SK-N-SH (cell line): ENCODE measurements at regions not wholly inside any gene's neighbourhood (a gene's known extent, or its start where the extent isn't known, plus 50 kb on each side); places are given as distances from the start of the nearest gene placed in this dataset.

Source experiments
- CTCF ChIA-PET: fragments of 300-600, 350-600 bp; formaldehyde crosslinking; extraction: SDS; loops from one replicate; lab custom pipeline; 2021; lab: Yijun Ruan, JAX
- POLR2A ChIA-PET: fragments of 350-600 bp; sonication (Branson Sonifier 250); formaldehyde crosslinking; extraction: SDS; loops from one replicate; lab custom pipeline; 2020; ENCODE audit warnings: antibody characterized with exemption, inconsistent platforms; lab: Yijun Ruan, JAX
- DNase-seq: peaks from one replicate; pipeline ENCODE4 v3.0.0; 2012
- H2AFZ ChIP-seq: fragments of 200-600 bp; sonication (generic); 2 replicates; pipeline ENCODE4 v1.8.1; 2016; ENCODE audit warnings: antibody characterized with exemption, mild to moderate bottlenecking, low read depth
- H3F3A ChIP-seq: fragments of 200-600 bp; sonication (generic); replicated peaks from 2 replicates; pipeline ENCODE3; 2016; ENCODE audit warnings: antibody characterized with exemption, mild to moderate bottlenecking; ENCODE audit not compliant: insufficient read depth
- H3K27ac ChIP-seq, 2 experiments: fragments of 200-500 bp in 1 of 2; fragments of 200-600 bp in 1 of 2; sonication (Bioruptor generic) in 1 of 2; sonication (generic), shearing (Covaris generic) in 1 of 2; 2 replicates each; pipeline versions ENCODE4 v1.5.1 to v1.6.1; 2014 to 2016; ENCODE audit warnings: low read depth in 2 of 2, inconsistent platforms in 1 of 2, low read length in 1 of 2, mild to moderate bottlenecking in 1 of 2, mixed read lengths in 1 of 2
- H3K27me3 ChIP-seq: fragments of 200-600 bp; sonication (generic), shearing (Covaris generic); 2 replicates; pipeline ENCODE4 v1.6.1; 2016; ENCODE audit warnings: mixed run types; ENCODE audit not compliant: insufficient read depth
- H3K36me3 ChIP-seq, 2 experiments: fragments of 200-500 bp in 1 of 2; fragments of 200-600 bp in 1 of 2; sonication (Bioruptor generic) in 1 of 2; sonication (generic) in 1 of 2; replicated peaks in 1 of 2; 2 replicates each; pipeline versions ENCODE3 to v1.5.1; 2014 to 2016; ENCODE audit warnings: low read length in 1 of 2, mild to moderate bottlenecking in 1 of 2; ENCODE audit not compliant: insufficient read depth in 2 of 2, control insufficient read depth in 1 of 2
- H3K4me1 ChIP-seq, 2 experiments: fragments of 200-500 bp in 1 of 2; fragments of 200-600 bp in 1 of 2; sonication (Bioruptor generic) in 1 of 2; sonication (generic), shearing (Covaris generic) in 1 of 2; 2 replicates each; pipeline versions ENCODE4 v1.5.1 to v1.6.1; 2014 to 2016; ENCODE audit warnings: low read depth in 1 of 2, low read length in 1 of 2, mixed run types in 1 of 2; ENCODE audit not compliant: insufficient read depth in 2 of 2, control insufficient read depth in 1 of 2
- H3K4me2 ChIP-seq: fragments of 200-600 bp; sonication (generic), shearing (Covaris generic); 2 replicates; pipeline ENCODE4 v1.6.1; 2017; ENCODE audit warnings: mixed run types
- H3K4me3 ChIP-seq, 2 experiments: fragments of 200-500 bp in 1 of 2; fragments of 200-600 bp in 1 of 2; sonication (Bioruptor generic) in 1 of 2; sonication (generic), shearing (Covaris generic) in 1 of 2; 2 replicates each; pipeline versions ENCODE4 v1.5.1 to v1.8.1; 2014 to 2016; ENCODE audit warnings: low read depth in 2 of 2, inconsistent platforms in 1 of 2, low read length in 1 of 2, mild to moderate bottlenecking in 1 of 2, mixed read lengths in 1 of 2, moderate library complexity in 1 of 2
- H3K79me2 ChIP-seq: fragments of 200-600 bp; sonication (generic); 2 replicates; pipeline ENCODE4 v1.8.1; 2017; ENCODE audit warnings: mild to moderate bottlenecking; ENCODE audit not compliant: insufficient read depth
- H3K9ac ChIP-seq: fragments of 200-600 bp; sonication (generic); 2 replicates; pipeline ENCODE4 v1.6.1; 2017; ENCODE audit warnings: mixed run types
- H3K9me2 ChIP-seq: fragments of 200-600 bp; sonication (generic); 2 replicates; pipeline ENCODE4 v1.6.1; 2017; ENCODE audit warnings: mixed run types
- H3K9me3 ChIP-seq: fragments of 200-600 bp; sonication (generic); 2 replicates; pipeline ENCODE4 v1.6.1; 2017; ENCODE audit warnings: mixed run types, mild to moderate bottlenecking, moderate library complexity
- H4K20me1 ChIP-seq: fragments of 200-600 bp; sonication (generic); 2 replicates; pipeline ENCODE4 v1.6.1; 2017; ENCODE audit warnings: mild to moderate bottlenecking, mixed run types; ENCODE audit not compliant: insufficient read depth
- ELF1 ChIP-seq: IDR thresholded peaks from 2 replicates; pipeline ENCODE4 v1.4.0; 2012
- EZH2phosphoT487 ChIP-seq: fragments of 200-600 bp; sonication (generic); IDR thresholded peaks from 2 replicates; pipeline ENCODE4 v1.6.1; 2017; ENCODE audit warnings: low read depth, mixed run types, mild to moderate bottlenecking, antibody characterized with exemption, moderate library complexity, borderline replicate concordance
- FOSL2 ChIP-seq: IDR thresholded peaks from 2 replicates; pipeline ENCODE4 v1.4.0; 2012; ENCODE audit warnings: low read depth, mild to moderate bottlenecking, moderate library complexity, borderline replicate concordance
- FOXM1 ChIP-seq: IDR thresholded peaks from 2 replicates; pipeline ENCODE4 v1.4.0; 2012; ENCODE audit warnings: low read depth, mild to moderate bottlenecking
- GATA2 ChIP-seq: sonication (generic); formaldehyde crosslinking; IDR thresholded peaks from 2 replicates; pipeline ENCODE4 v1.5.0; 2020; ENCODE audit warnings: mild to moderate bottlenecking, missing genetic modification reagents
- JUND ChIP-seq: IDR thresholded peaks from 2 replicates; pipeline ENCODE4 v1.4.0; 2012
- NRF1 ChIP-seq: IDR thresholded peaks from 2 replicates; pipeline ENCODE4 v1.6.1; 2012; ENCODE audit warnings: low read depth, mild to moderate bottlenecking, low read length
- POLR2AphosphoS5 ChIP-seq: IDR thresholded peaks from 2 replicates; pipeline ENCODE4 v1.6.1; 2012; ENCODE audit warnings: low read depth, low read length
- RAD21 ChIP-seq: IDR thresholded peaks from 2 replicates; pipeline ENCODE4 v1.6.1; 2012; ENCODE audit warnings: mild to moderate bottlenecking, low read length
- RCOR1 ChIP-seq: fragments of 150-350 bp; IDR thresholded peaks from 2 replicates; pipeline ENCODE4 v1.6.1; 2017; ENCODE audit warnings: antibody characterized with exemption, low read length
- RFX5 ChIP-seq: IDR thresholded peaks from 2 replicates; pipeline ENCODE4 v1.6.1; 2012; ENCODE audit warnings: mild to moderate bottlenecking, improper control_type of control experiment, low read length
- TAF1 ChIP-seq: IDR thresholded peaks from 2 replicates; pipeline ENCODE4 v1.6.1; 2012; ENCODE audit warnings: low read depth, mild to moderate bottlenecking, low read length, moderate library complexity, borderline replicate concordance
- TCF12 ChIP-seq: IDR thresholded peaks from 2 replicates; pipeline ENCODE4 v1.4.0; 2012
- YY1 ChIP-seq: IDR thresholded peaks from 2 replicates; pipeline ENCODE4 v1.4.0; 2012; ENCODE audit warnings: low read depth, mild to moderate bottlenecking
- whole genome bisulfite sequencing: methylation state at CpG from one replicate; pipeline ENCODE4 v1.1.6; 2017; ENCODE audit warnings: low lambda C conversion rate; 5-methylcytosine and 5-hydroxymethylcytosine counted together
- TF ChIP-seq, protein P1 (sequence below): IDR thresholded peaks from 2 replicates; pipeline ENCODE4; 2012
- TF ChIP-seq, protein P2 (sequence below): fragments of 200-600 bp; sonication (generic); IDR thresholded peaks from 2 replicates; pipeline ENCODE4 v1.6.1; 2017; ENCODE audit warnings: antibody characterized with exemption, mild to moderate bottlenecking, moderate library complexity
- TF ChIP-seq, protein P3 (sequence below): IDR thresholded peaks from 2 replicates; pipeline ENCODE4 v1.4.0; 2012; ENCODE audit warnings: low read depth, borderline replicate concordance
- TF ChIP-seq, protein P4 (sequence below): fragments of 150-350 bp; IDR thresholded peaks from 2 replicates; pipeline ENCODE4 v1.6.1; 2016; ENCODE audit warnings: mild to moderate bottlenecking, low read depth, low read length

DNA sequence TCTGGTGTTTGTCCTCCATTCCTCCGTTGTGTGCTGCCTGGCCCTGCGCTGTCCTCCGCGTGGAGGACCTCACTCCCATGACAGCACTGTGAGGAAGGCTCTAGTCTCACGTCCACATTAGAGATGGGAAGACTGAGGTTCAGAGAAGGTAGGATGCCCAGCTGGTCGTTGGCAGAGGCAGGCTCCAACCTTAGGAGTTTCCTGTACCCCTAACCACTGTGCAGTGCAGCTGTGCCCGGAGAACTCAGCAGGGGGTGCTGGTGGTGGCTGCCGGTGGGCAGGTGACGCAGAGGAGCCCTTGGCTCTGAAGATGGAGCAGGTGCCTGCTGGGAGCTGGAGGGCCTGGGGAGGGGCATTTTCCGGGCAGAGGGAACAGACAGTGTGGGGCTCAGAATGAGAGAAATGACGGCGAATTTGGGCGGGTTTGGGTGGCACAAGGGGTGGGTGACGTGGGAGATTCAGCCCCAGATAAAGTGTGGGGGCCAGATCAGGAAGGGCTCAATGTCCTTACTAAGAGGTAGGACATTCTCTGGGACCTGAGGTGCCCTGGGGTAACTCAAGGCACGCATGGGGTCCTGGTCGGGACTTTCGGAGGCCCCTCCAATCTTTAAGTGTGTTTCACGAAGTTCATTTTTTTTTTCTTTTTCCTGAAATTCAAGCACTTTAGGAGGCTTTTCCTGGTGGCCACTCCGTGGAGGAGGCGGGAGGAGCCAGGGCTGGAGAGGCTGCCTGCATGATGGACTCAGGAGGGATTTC, 535.0 kb downstream of the TBC1D22A start:
- peak; percentile 6 for DNase-seq
- Histone ChIP-seq H3K27ac (no peak overlapping the region), H3K4me3 (no peak overlapping the region), H3K27me3 (no peaks in the 10 kb centered on the region; the same call in 1 of the 2 replicates), H3K9me2 (no peaks in the 10 kb centered on the region), H4K20me1 (no peaks in the 10 kb centered on the region), H2AFZ (no peak overlapping the region), H3K4me2 (no peak overlapping the region), H3K79me2 (no peaks in the 10 kb centered on the region), H3K4me1 (no peaks in the 10 kb centered on the region), H3K36me3 (no peaks in the 10 kb centered on the region), H3F3A (no peaks in the 10 kb centered on the region), H3K9ac (no peak overlapping the region), H3K9me3 (no peaks in the 10 kb centered on the region)
- ChIA-PET CTCF (interaction anchor here (1.0 to 1.6 kb wide), 2 partner anchors 11 to 32 kb away, joined by 3 to 4 read pairs; no protein-coding TSS in a partner anchor), POLR2A (no interaction called here)
- 43% methylated on average over 16 of the region's 20 CpGs for WGBS
- TF ChIP-seq EZH2phosphoT487 (no peak), POLR2AphosphoS5 (no peak), RAD21 (no peak), GATA2 (CRISPR knock-in tag) (no peak)

DNA sequence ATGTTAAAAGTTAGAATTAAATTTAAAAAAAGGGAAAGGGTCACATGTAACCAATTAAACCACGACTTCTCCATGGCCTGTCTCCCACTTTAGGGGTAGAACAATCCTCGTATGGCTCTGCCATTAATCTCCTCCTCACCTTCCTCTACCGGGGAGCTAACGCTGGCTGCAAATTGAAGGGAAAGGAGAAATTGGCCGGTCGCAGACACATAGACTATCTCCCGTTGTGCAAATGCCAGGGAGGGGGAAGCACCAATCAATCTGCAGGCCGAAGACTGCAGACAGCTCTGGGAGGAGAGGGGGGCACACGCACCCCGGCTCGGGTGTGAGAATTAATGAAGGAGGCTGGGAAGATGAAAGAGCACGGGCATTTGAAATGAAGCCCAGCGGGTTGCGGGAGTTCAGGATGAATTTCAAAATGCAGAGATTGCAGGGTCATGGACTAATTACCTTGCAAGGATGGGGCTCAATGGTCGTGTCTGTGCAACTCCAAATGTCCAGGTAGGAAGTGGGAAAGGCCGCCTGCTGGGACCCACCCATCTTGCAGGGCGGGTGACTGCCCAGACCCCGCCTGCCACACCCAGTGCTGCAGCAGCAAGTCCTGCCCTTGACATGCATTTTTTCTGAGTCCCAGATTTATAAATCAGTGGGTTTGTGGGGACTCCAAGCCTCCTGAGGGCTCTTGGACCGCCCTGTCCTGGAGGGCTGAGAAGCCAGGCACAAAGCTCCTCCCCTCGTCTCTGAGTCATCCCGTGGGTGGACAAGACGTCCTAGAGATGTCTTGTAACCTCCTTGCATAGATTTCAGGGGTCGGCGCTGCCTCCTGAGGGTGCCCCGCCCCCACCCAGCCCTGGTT, 534.2 kb downstream of the TBC1D22A start:
- Histone ChIP-seq H3K9ac (no peak overlapping the region), H3K4me2 (no peak overlapping the region), H3K36me3 (no peaks in the 10 kb centered on the region), H3K9me2 (no peaks in the 10 kb centered on the region), H3K4me3 (no peak overlapping the region), H3K9me3 (no peaks in the 10 kb centered on the region), H2AFZ (no peak overlapping the region), H3K79me2 (no peaks in the 10 kb centered on the region), H4K20me1 (no peaks in the 10 kb centered on the region)
- CTCF ChIA-PET, result interaction anchor here (1.0 to 1.6 kb wide), 2 partner anchors 11 to 31 kb away, joined by 3 to 4 read pairs; no protein-coding TSS in a partner anchor
- 28% methylated on average over 20 of the region's 25 CpGs for WGBS
- POLR2A ChIA-PET, result no interaction called here
- DNase-seq, result peak; percentile 17
- TF ChIP-seq, protein P1, sequence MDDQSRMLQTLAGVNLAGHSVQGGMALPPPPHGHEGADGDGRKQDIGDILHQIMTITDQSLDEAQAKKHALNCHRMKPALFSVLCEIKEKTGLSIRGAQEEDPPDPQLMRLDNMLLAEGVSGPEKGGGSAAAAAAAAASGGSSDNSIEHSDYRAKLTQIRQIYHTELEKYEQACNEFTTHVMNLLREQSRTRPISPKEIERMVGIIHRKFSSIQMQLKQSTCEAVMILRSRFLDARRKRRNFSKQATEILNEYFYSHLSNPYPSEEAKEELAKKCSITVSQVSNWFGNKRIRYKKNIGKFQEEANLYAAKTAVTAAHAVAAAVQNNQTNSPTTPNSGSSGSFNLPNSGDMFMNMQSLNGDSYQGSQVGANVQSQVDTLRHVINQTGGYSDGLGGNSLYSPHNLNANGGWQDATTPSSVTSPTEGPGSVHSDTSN, result no peak
- TF ChIP-seq JUND (no peak), FOSL2 (no peak), TAF1 (no peak), YY1 (no peak), TCF12 (no peak), RAD21 (no peak), RFX5 (no peak), FOXM1 (no peak), ELF1 (no peak), RCOR1 (no peak), NRF1 (no peak), POLR2AphosphoS5 (no peak), GATA2 (CRISPR knock-in tag) (no peak)
- TF ChIP-seq, protein P2, sequence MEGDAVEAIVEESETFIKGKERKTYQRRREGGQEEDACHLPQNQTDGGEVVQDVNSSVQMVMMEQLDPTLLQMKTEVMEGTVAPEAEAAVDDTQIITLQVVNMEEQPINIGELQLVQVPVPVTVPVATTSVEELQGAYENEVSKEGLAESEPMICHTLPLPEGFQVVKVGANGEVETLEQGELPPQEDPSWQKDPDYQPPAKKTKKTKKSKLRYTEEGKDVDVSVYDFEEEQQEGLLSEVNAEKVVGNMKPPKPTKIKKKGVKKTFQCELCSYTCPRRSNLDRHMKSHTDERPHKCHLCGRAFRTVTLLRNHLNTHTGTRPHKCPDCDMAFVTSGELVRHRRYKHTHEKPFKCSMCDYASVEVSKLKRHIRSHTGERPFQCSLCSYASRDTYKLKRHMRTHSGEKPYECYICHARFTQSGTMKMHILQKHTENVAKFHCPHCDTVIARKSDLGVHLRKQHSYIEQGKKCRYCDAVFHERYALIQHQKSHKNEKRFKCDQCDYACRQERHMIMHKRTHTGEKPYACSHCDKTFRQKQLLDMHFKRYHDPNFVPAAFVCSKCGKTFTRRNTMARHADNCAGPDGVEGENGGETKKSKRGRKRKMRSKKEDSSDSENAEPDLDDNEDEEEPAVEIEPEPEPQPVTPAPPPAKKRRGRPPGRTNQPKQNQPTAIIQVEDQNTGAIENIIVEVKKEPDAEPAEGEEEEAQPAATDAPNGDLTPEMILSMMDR, result no peak
- TF ChIP-seq, protein P3, sequence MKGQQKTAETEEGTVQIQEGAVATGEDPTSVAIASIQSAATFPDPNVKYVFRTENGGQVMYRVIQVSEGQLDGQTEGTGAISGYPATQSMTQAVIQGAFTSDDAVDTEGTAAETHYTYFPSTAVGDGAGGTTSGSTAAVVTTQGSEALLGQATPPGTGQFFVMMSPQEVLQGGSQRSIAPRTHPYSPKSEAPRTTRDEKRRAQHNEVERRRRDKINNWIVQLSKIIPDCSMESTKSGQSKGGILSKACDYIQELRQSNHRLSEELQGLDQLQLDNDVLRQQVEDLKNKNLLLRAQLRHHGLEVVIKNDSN, result no peak
- TF ChIP-seq, protein P4, sequence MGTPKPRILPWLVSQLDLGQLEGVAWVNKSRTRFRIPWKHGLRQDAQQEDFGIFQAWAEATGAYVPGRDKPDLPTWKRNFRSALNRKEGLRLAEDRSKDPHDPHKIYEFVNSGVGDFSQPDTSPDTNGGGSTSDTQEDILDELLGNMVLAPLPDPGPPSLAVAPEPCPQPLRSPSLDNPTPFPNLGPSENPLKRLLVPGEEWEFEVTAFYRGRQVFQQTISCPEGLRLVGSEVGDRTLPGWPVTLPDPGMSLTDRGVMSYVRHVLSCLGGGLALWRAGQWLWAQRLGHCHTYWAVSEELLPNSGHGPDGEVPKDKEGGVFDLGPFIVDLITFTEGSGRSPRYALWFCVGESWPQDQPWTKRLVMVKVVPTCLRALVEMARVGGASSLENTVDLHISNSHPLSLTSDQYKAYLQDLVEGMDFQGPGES, result no peak
- TF ChIP-seq, all 33 proteins: peak for 0
- Histone ChIP-seq H3K27me3 (no peaks in the 10 kb centered on the region; the same call in 1 of the 2 replicates), H3F3A (no peaks in the 10 kb centered on the region), H3K4me1 (no peaks in the 10 kb centered on the region), H3K27ac (no peak overlapping the region)
